HepG2 (cell line): ENCODE measurements at regions not wholly inside any gene's neighbourhood (a gene's known extent, or its start where the extent isn't known, plus 50 kb on each side); places are given as distances from the start of the nearest gene placed in this dataset.

Source experiments
- ATAC-seq: fragments of 200-7000 bp; cut with Tn5 transposase; 3 replicates; pipeline ENCODE4 v1.9.1; 2020; ENCODE audit warnings: mild to moderate bottlenecking, moderate library complexity
- BruUV-seq: library from RNA; stranded (reverse); fragments of 400-500 nt; replicated peaks from 2 replicates; lab custom pipeline; 2021; lab: Mats Ljungman, UMichigan
- CTCF ChIA-PET: fragments of 300-600 bp; formaldehyde crosslinking; extraction: SDS; loops from one replicate; lab custom pipeline; 2021; ENCODE audit warnings: low total read pairs, inconsistent platforms, low intra/inter-chr PET ratio; lab: Yijun Ruan, JAX
- POLR2A ChIA-PET: fragments of 350-600 bp; sonication (Branson Sonifier 250); formaldehyde crosslinking; loops from one replicate; lab custom pipeline; 2020; ENCODE audit warnings: antibody characterized with exemption, inconsistent platforms; lab: Yijun Ruan, JAX
- DNase-seq: peaks from one replicate; pipeline ENCODE4 v3.0.0-alpha.2; 2015; ENCODE audit warnings: low spot score
- FAIRE-seq: peaks from 3 replicates; lab custom pipeline; 2011; peaks lifted over from hg19 to GRCh38; lab: Jason Lieb, UNC
- H2AFZ ChIP-seq: one replicate; pipeline ENCODE4 v1.6.1; 2011; ENCODE audit warnings: low read length, inconsistent platforms
- H3K27ac ChIP-seq: fragments of 300-600 bp; 3 replicates; pipeline ENCODE4 v1.8.0; 2011; ENCODE audit warnings: mixed run types, mild to moderate bottlenecking, mixed read lengths, low read length, inconsistent platforms; ENCODE audit not compliant: insufficient read depth; ENCODE audit errors: extremely low read length
- H3K27me3 ChIP-seq, 2 experiments: fragments of 200-600 bp in 1 of 2; 2 replicates in 1 of 2; 3 replicates in 1 of 2; pipeline versions ENCODE4 v1.6.0 to v1.8.0; 2011; ENCODE audit warnings: low read length in 2 of 2, mild to moderate bottlenecking in 2 of 2, moderate library complexity in 2 of 2, inconsistent platforms in 1 of 2; ENCODE audit not compliant: insufficient read depth in 2 of 2, control insufficient read depth in 1 of 2
- H3K36me3 ChIP-seq, 2 experiments: fragments of 200-600 bp in 1 of 2; replicated peaks in 1 of 2; 2 replicates in 1 of 2; 3 replicates in 1 of 2; pipeline versions ENCODE4 v1.5.1 to v1.8.0; 2011; ENCODE audit warnings: low read length in 2 of 2, inconsistent platforms in 1 of 2; ENCODE audit not compliant: insufficient read depth in 2 of 2, control insufficient read depth in 1 of 2
- H3K4me1 ChIP-seq: 2 replicates; pipeline ENCODE4 v1.5.1; 2012; ENCODE audit warnings: low read length, inconsistent platforms; ENCODE audit not compliant: insufficient read depth
- H3K4me2 ChIP-seq: 2 replicates; pipeline ENCODE4 v1.6.0; 2011; ENCODE audit warnings: low read depth, low read length, inconsistent platforms
- H3K4me3 ChIP-seq, 3 experiments: fragments of 200-600 bp in 1 of 3; sonication (generic), shearing (Covaris generic) in 1 of 3; replicated peaks in 1 of 3; 2 replicates each; pipeline ENCODE4 v1.5.1; 2011 to 2016; ENCODE audit warnings: low read length in 3 of 3, inconsistent platforms in 2 of 3, low read depth in 2 of 3, mild to moderate bottlenecking in 2 of 3, control low read depth in 1 of 3, mixed read lengths in 1 of 3; ENCODE audit not compliant: insufficient read depth in 1 of 3
- H3K79me2 ChIP-seq: one replicate; pipeline ENCODE4 v1.6.1; 2011; ENCODE audit warnings: low read length, inconsistent platforms; ENCODE audit not compliant: insufficient read depth
- H3K9ac ChIP-seq: 2 replicates; pipeline ENCODE4 v1.6.0; 2011; ENCODE audit warnings: mild to moderate bottlenecking, low read depth, low read length, inconsistent platforms; ENCODE audit not compliant: insufficient read depth
- H3K9me3 ChIP-seq: 2 replicates; pipeline ENCODE4 v1.5.1; 2012; ENCODE audit warnings: mild to moderate bottlenecking, low read length
- H4K20me1 ChIP-seq: 2 replicates; pipeline ENCODE4 v1.6.0; 2011; ENCODE audit warnings: inconsistent platforms, mild to moderate bottlenecking, low read length, moderate library complexity; ENCODE audit not compliant: insufficient read depth
- ARID4A ChIP-seq: sonication (generic); formaldehyde crosslinking; IDR thresholded peaks from 2 replicates; pipeline ENCODE4 v1.5.0; 2020; ENCODE audit warnings: mild to moderate bottlenecking, missing genetic modification reagents, borderline replicate concordance
- DMAP1 ChIP-seq: IDR thresholded peaks from 2 replicates; pipeline ENCODE4 v1.6.1; 2016
- KLF13 ChIP-seq: sonication (generic); formaldehyde crosslinking; IDR thresholded peaks from 2 replicates; pipeline ENCODE4 v1.4.0; 2020; ENCODE audit warnings: mild to moderate bottlenecking, missing genetic modification reagents
- MLXIP ChIP-seq: sonication (generic); formaldehyde crosslinking; IDR thresholded peaks from 2 replicates; pipeline ENCODE4 v1.9.0; 2021; ENCODE audit warnings: missing genetic modification reagents, borderline replicate concordance
- TBP ChIP-seq: sonication (generic); formaldehyde crosslinking; IDR thresholded peaks from 2 replicates; pipeline ENCODE4 v1.5.0; 2020; ENCODE audit warnings: missing genetic modification reagents
- UBTF ChIP-seq: sonication (generic); formaldehyde crosslinking; IDR thresholded peaks from 2 replicates; pipeline ENCODE4 v1.4.0; 2020; ENCODE audit warnings: mild to moderate bottlenecking, missing genetic modification reagents
- ZFYVE20 ChIP-seq: sonication (generic); formaldehyde crosslinking; IDR thresholded peaks from 2 replicates; pipeline ENCODE4 v1.8.0; 2023; ENCODE audit warnings: low read depth, mild to moderate bottlenecking, moderate library complexity, missing genetic modification reagents, borderline replicate concordance
- ZNF543 ChIP-seq: sonication (generic); formaldehyde crosslinking; IDR thresholded peaks from 2 replicates; pipeline ENCODE4 v1.4.0; 2020; ENCODE audit warnings: mild to moderate bottlenecking, missing genetic modification reagents
- ZNF788 ChIP-seq: sonication (generic); formaldehyde crosslinking; IDR thresholded peaks from 2 replicates; pipeline ENCODE4 v1.5.0; 2020; ENCODE audit warnings: mild to moderate bottlenecking, missing genetic modification reagents, borderline replicate concordance
- ZSCAN22 ChIP-seq: sonication (generic); formaldehyde crosslinking; IDR thresholded peaks from 2 replicates; pipeline ENCODE4 v1.4.0; 2020; ENCODE audit warnings: mild to moderate bottlenecking, missing genetic modification reagents
- ZSCAN30 ChIP-seq: sonication (generic); formaldehyde crosslinking; IDR thresholded peaks from 2 replicates; pipeline ENCODE4 v1.5.0; 2020; ENCODE audit warnings: mild to moderate bottlenecking, missing genetic modification reagents
- WGBS: methylation state at CpG from one replicate; pipeline ENCODE4 v1.1.6; 2017; ENCODE audit warnings: low lambda C conversion rate; 5-methylcytosine and 5-hydroxymethylcytosine counted together
- in situ Hi-C: cut with HindIII; loops from 2 replicates; pipeline ENCODE4 v1.10.0; 2017; ENCODE audit warnings: low pct_unique_long_range_greater_than_20kb; ENCODE audit not compliant: extremely low pct_ligation_motif_present
- intact Hi-C: fragments of 100-400 bp; cut with micrococcal nuclease; formaldehyde crosslinking; loops from one replicate; pipeline ENCODE4 v1.10.0; 2022; ENCODE audit not compliant: unreplicated experiment

GRCh38 chr15:25178835-25179672, 224.3 kb downstream of the SNRPN start:
- Histone ChIP-seq H3K79me2 (no peaks in the 10 kb centered on the region), H3K4me3 (no peak overlapping the region), H3K4me1 (no peaks in the 10 kb centered on the region), H3K27me3 (no peaks in the 10 kb centered on the region; a peak in 1 of 5 replicates), H3K36me3 (no peaks in the 10 kb centered on the region), H3K4me2 (no peak overlapping the region), H2AFZ (no peak overlapping the region), H3K27ac (no peak overlapping the region), H3K9me3 (peaks cover 100% of the 10 kb centered on the region), H4K20me1 (no peaks in the 10 kb centered on the region), H3K9ac (no peak overlapping the region)
- BruUV-seq: no TSS peak
- no CpG with 5 or more reads among the region's 17 CpGs for WGBS
- DNase-seq (no peak), FAIRE-seq (no peak), ATAC-seq (no peak)
- CTCF ChIA-PET: no interaction called here
- TF ChIP-seq ZNF788 (CRISPR knock-in tag) (no peak), UBTF (no peak), KLF13 (CRISPR knock-in tag) (no peak), DMAP1 (CRISPR knock-in tag) (no peak), MLXIP (no peak), TBP (CRISPR knock-in tag) (no peak), ZFYVE20 (CRISPR knock-in tag) (no peak), ARID4A (CRISPR knock-in tag) (no peak), ZSCAN22 (CRISPR knock-in tag) (no peak), ZNF543 (no peak), ZSCAN30 (CRISPR knock-in tag) (no peak)
- intact Hi-C loops (no loop called here), in situ Hi-C loops (no loop called here)
- POLR2A ChIA-PET: no interaction called here
